BE2C (cell line): ENCODE measurements at regions not wholly inside any gene's neighbourhood (a gene's known extent, or its start where the extent isn't known, plus 50 kb on each side); places are given as distances from the start of the nearest gene placed in this dataset.
A peak's percentile ranks its signal among the peaks of the same experiment; 100 is the strongest.

Experiments used
- DNase-seq: peaks from one replicate; pipeline ENCODE4 v3.0.0-alpha.2; 2020
- H3K27me3 ChIP-seq: fragments of 250-450 bp; sonication (Bioruptor Pico); 2 replicates; pipeline ENCODE4 v1.5.1; 2020; ENCODE audit warnings: mild to moderate bottlenecking
- H3K36me3 ChIP-seq: fragments of 250-450 bp; sonication (Bioruptor Pico); 2 replicates; pipeline ENCODE4 v1.5.1; 2020; ENCODE audit warnings: mild to moderate bottlenecking
- H3K4me1 ChIP-seq: fragments of 250-450 bp; sonication (Bioruptor Pico); 2 replicates; pipeline ENCODE4 v1.5.1; 2020
- H3K4me3 ChIP-seq: 2 replicates; pipeline ENCODE4 v1.5.1; 2011; ENCODE audit warnings: low read depth, low read length
- H3K9me3 ChIP-seq: fragments of 250-450 bp; sonication (Bioruptor Pico); 2 replicates; pipeline ENCODE4 v1.5.1; 2020
- TF ChIP-seq, protein P1 (sequence below): IDR thresholded peaks from 2 replicates; pipeline ENCODE4 v1.5.1; 2012; ENCODE audit warnings: mild to moderate bottlenecking, low read depth, low read length

GRCh38 chr10:36266923-36267322 lies 624.8 kb upstream of the FZD8 start:
- no peaks in the 10 kb centered on the region for H3K36me3 ChIP-seq
- no peak for DNase-seq
- no peaks in the 10 kb centered on the region for H3K27me3 ChIP-seq
- H3K4me3 ChIP-seq, result no peak overlapping the region
- no peaks in the 10 kb centered on the region for H3K9me3 ChIP-seq
- no peaks in the 10 kb centered on the region for H3K4me1 ChIP-seq
- TF ChIP-seq, protein P1, sequence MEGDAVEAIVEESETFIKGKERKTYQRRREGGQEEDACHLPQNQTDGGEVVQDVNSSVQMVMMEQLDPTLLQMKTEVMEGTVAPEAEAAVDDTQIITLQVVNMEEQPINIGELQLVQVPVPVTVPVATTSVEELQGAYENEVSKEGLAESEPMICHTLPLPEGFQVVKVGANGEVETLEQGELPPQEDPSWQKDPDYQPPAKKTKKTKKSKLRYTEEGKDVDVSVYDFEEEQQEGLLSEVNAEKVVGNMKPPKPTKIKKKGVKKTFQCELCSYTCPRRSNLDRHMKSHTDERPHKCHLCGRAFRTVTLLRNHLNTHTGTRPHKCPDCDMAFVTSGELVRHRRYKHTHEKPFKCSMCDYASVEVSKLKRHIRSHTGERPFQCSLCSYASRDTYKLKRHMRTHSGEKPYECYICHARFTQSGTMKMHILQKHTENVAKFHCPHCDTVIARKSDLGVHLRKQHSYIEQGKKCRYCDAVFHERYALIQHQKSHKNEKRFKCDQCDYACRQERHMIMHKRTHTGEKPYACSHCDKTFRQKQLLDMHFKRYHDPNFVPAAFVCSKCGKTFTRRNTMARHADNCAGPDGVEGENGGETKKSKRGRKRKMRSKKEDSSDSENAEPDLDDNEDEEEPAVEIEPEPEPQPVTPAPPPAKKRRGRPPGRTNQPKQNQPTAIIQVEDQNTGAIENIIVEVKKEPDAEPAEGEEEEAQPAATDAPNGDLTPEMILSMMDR, result no peak

DNA sequence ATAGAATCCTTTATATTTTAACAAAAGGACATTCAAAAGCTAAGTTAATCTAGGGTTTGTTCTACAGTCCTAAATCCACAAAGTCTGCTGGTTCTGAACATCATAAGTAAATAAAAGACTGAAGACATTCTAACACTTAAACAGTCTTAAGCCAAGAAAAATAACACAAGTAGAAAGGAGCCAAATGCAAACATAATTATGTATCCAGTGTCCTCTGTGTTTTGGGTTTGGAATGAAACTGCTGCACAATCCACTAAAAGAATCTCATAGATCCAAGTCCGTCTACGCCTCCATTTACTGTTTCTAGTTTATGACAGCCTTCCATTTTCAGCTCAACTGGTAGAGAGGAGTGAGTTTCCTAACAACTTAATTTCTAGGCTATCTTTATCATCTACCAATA lies 623.6 kb upstream of the FZD8 start:
- no peak overlapping the region for H3K4me3 ChIP-seq
- no peaks in the 10 kb centered on the region for H3K27me3 ChIP-seq
- DNase-seq, result no peak
- TF ChIP-seq, protein P1, result no peak
- no peaks in the 10 kb centered on the region for H3K4me1 ChIP-seq
- no peaks in the 10 kb centered on the region for H3K36me3 ChIP-seq
- no peaks in the 10 kb centered on the region for H3K9me3 ChIP-seq

- TF ChIP-seq, protein P1, result no peak
- Histone ChIP-seq H3K4me1 (no peaks in the 10 kb centered on the region), H3K9me3 (no peaks in the 10 kb centered on the region), H3K27me3 (no peaks in the 10 kb centered on the region), H3K36me3 (no peaks in the 10 kb centered on the region), H3K4me3 (no peak overlapping the region)
- no peak for DNase-seq
Measured at GRCh38 chr10:36263871-36264270, 621.8 kb upstream of the FZD8 start.

DNA sequence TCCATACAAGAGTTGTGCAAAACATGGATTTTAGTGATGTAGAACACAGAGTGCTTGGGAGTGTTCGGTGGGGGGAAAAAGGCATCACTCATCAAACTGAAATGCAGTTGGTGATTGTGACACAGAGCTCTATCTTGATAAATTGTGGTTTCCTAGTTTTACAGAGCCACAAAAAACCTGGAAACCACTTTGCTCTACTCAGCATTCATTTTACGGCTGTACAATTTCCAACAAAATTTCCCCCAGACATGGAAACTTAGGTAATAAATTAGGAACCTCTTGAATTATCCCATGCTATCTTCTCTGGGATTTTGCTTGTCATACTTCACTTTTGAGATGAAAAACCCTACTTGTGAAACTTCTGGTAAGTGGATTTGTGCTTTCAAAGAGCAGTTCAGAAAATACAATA lies 614.9 kb upstream of the FZD8 start:
- TF ChIP-seq, protein P1, result no peak
- H3K4me1 ChIP-seq, result no peaks in the 10 kb centered on the region
- H3K27me3 ChIP-seq, result no peaks in the 10 kb centered on the region
- H3K9me3 ChIP-seq, result no peaks in the 10 kb centered on the region
- H3K36me3 ChIP-seq, result no peaks in the 10 kb centered on the region
- no peak overlapping the region for H3K4me3 ChIP-seq
- no peak for DNase-seq

GRCh38 chr10:36256166-36256565 lies 614.1 kb upstream of the FZD8 start:
- no peaks in the 10 kb centered on the region for H3K4me1 ChIP-seq
- no peak for DNase-seq

DNA sequence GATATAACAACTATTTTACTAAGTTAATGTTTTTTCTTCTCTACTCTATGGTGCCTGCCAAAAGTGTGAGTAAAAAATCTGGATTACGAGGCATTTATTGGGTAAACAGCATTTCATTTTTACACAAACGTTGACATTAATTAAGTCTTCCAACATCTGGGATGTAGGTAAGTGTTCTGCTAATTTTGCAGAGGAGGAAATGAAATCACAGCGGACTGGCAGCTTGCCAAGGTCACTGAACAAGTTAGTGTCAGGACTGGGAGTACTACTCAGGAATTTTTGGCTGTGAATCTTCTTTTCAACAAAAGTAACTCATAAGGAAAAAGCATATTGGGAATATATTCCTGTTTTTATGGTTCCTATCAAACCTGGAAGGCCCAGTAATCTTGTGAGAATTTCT lies 612.1 kb upstream of the FZD8 start:
- no peaks in the 10 kb centered on the region for H3K27me3 ChIP-seq
- peak; percentile 51 for DNase-seq
- H3K36me3 ChIP-seq, result no peaks in the 10 kb centered on the region
- H3K9me3 ChIP-seq, result no peaks in the 10 kb centered on the region
- TF ChIP-seq, protein P1, result no peak
- H3K4me3 ChIP-seq, result no peak overlapping the region
- H3K4me1 ChIP-seq, result no peaks in the 10 kb centered on the region

More at GRCh38 chr10:36256166-36256565, 614.1 kb upstream of the FZD8 start:
- TF ChIP-seq, protein P1, result no peak
- Histone ChIP-seq H3K27me3 (no peaks in the 10 kb centered on the region), H3K36me3 (no peaks in the 10 kb centered on the region), H3K4me3 (no peak overlapping the region), H3K9me3 (no peaks in the 10 kb centered on the region)
